HL-60 (cell line): ENCODE measurements at regions not wholly inside any gene's neighbourhood (a gene's known extent, or its start where the extent isn't known, plus 50 kb on each side); places are given as distances from the start of the nearest gene placed in this dataset.
"Not testable (repeated sequence)": the region's sequence is repeated elsewhere in the genome, so short reads cannot be mapped to it uniquely, and the experiment has no call there.

Experiments used
- DNase-seq, 2 experiments: peaks; one replicate each; pipeline ENCODE4 v3.0.0-alpha.2; 2010 to 2020; ENCODE audit warnings: low read depth in 1 of 2, low spot score in 1 of 2
- H3K27ac ChIP-seq: fragments of 250-450 bp; sonication (Bioruptor Pico); replicated peaks from 2 replicates; pipeline ENCODE4 v1.5.1; 2020; ENCODE audit warnings: mild to moderate bottlenecking, moderate library complexity
- H3K27me3 ChIP-seq: fragments of 250-450 bp; sonication (Bioruptor Pico); 2 replicates; pipeline ENCODE4 v1.5.1; 2021; ENCODE audit warnings: mild to moderate bottlenecking, moderate library complexity; ENCODE audit not compliant: insufficient read depth, poor library complexity, severe bottlenecking
- H3K4me3 ChIP-seq: replicated peaks from 2 replicates; pipeline ENCODE4 v1.5.1; 2011; ENCODE audit warnings: mild to moderate bottlenecking, control low read depth, low read length; ENCODE audit not compliant: insufficient read depth
- GABPA ChIP-seq: IDR thresholded peaks from 2 replicates; pipeline ENCODE4 v1.6.1; 2012; ENCODE audit warnings: low read depth
- POLR2AphosphoS5 ChIP-seq: IDR thresholded peaks from 2 replicates; pipeline ENCODE4 v1.6.1; 2012; ENCODE audit warnings: low read depth
- SPI1 ChIP-seq: IDR thresholded peaks from 2 replicates; pipeline ENCODE4 v1.6.1; 2012; ENCODE audit warnings: low read depth, mild to moderate bottlenecking, borderline replicate concordance
- TF ChIP-seq, protein P1 (sequence below): IDR thresholded peaks from one replicate; pipeline ENCODE4 v1.5.1; 2011; ENCODE audit warnings: low read length, control low read depth, inconsistent platforms; ENCODE audit not compliant: insufficient read depth
- TF ChIP-seq, protein P2 (sequence below): IDR thresholded peaks from 2 replicates; pipeline ENCODE4 v1.6.1; 2012; ENCODE audit warnings: low read depth; ENCODE audit not compliant: insufficient replicate concordance

DNA sequence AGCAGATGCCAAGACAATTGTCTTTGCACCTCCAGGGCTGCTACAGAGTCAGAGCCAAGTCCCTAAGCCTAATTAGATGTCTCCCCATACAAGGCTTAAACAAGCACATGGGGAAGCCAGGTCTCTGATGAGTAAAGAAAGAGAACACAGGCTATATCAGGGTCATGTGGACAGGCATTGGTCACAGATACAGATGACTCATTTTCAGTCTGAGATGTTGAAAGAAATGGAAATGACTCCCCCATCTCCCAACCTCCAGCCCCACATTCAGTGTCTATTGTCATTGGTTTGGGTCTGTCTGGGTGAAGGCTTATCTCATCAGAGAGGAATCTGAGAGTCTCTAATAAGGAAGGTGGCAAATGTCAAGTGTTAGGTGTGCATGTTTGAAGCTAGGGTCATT lies 290.1 kb upstream of the KIAA1217 start:
- no peaks in the 10 kb centered on the region for H3K27me3 ChIP-seq
- H3K27ac ChIP-seq, result no peak overlapping the region
- DNase-seq, result peak in 1 of 2 experiments; percentile 0
- no peak overlapping the region for H3K4me3 ChIP-seq
- TF ChIP-seq GABPA (no peak), POLR2AphosphoS5 (no peak)
- TF ChIP-seq, protein P1, sequence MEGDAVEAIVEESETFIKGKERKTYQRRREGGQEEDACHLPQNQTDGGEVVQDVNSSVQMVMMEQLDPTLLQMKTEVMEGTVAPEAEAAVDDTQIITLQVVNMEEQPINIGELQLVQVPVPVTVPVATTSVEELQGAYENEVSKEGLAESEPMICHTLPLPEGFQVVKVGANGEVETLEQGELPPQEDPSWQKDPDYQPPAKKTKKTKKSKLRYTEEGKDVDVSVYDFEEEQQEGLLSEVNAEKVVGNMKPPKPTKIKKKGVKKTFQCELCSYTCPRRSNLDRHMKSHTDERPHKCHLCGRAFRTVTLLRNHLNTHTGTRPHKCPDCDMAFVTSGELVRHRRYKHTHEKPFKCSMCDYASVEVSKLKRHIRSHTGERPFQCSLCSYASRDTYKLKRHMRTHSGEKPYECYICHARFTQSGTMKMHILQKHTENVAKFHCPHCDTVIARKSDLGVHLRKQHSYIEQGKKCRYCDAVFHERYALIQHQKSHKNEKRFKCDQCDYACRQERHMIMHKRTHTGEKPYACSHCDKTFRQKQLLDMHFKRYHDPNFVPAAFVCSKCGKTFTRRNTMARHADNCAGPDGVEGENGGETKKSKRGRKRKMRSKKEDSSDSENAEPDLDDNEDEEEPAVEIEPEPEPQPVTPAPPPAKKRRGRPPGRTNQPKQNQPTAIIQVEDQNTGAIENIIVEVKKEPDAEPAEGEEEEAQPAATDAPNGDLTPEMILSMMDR, result no peak

DNA sequence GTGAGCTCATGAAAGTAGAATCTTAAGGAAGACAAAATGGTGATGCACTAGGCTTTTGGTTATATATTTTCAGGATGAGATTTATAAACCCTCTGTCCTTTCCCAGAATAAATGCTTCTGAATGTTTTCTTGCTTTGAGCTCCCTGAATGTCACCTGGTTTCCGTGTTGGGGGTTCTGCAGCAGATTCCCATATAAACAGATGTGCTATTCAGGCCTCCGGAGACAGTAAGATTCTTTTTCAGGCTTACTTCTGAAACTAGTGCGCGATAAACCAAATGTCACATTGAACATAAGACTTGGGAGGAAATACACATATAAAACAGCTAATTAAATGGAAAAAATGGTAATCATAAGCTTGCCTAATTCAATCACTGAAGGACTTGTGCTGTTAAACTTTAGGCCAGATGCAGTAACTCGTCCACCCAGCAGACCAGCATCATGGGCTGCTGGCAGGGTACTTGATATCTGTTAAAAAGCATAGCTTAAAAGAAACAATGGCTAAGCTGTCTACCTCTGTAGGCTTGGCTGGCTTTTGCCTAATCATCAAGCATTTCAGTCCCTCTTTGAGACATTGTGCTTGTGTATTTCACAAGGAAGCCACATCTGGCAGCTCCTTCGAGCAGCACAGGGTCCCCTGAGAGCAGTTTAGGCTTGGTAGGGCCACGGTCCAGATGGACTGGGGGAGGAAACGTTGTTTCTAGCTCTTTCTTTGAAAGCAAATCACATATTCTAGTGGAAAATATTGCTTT lies 281.2 kb upstream of the KIAA1217 start:
- H3K27ac ChIP-seq, result no peak overlapping the region
- no peaks in the 10 kb centered on the region for H3K27me3 ChIP-seq
- no peak overlapping the region for H3K4me3 ChIP-seq
- TF ChIP-seq POLR2AphosphoS5 (no peak), SPI1 (no peak), GABPA (no peak)
- TF ChIP-seq, protein P1, result no peak
- TF ChIP-seq, protein P2, sequence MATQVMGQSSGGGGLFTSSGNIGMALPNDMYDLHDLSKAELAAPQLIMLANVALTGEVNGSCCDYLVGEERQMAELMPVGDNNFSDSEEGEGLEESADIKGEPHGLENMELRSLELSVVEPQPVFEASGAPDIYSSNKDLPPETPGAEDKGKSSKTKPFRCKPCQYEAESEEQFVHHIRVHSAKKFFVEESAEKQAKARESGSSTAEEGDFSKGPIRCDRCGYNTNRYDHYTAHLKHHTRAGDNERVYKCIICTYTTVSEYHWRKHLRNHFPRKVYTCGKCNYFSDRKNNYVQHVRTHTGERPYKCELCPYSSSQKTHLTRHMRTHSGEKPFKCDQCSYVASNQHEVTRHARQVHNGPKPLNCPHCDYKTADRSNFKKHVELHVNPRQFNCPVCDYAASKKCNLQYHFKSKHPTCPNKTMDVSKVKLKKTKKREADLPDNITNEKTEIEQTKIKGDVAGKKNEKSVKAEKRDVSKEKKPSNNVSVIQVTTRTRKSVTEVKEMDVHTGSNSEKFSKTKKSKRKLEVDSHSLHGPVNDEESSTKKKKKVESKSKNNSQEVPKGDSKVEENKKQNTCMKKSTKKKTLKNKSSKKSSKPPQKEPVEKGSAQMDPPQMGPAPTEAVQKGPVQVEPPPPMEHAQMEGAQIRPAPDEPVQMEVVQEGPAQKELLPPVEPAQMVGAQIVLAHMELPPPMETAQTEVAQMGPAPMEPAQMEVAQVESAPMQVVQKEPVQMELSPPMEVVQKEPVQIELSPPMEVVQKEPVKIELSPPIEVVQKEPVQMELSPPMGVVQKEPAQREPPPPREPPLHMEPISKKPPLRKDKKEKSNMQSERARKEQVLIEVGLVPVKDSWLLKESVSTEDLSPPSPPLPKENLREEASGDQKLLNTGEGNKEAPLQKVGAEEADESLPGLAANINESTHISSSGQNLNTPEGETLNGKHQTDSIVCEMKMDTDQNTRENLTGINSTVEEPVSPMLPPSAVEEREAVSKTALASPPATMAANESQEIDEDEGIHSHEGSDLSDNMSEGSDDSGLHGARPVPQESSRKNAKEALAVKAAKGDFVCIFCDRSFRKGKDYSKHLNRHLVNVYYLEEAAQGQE, result no peak
- DNase-seq, result no peak

GRCh38 chr10:23934023-23934422 lies 274.9 kb upstream of the KIAA1217 start:
- not testable (repeated sequence) for DNase-seq, H3K4me3 ChIP-seq, H3K27ac ChIP-seq

DNA sequence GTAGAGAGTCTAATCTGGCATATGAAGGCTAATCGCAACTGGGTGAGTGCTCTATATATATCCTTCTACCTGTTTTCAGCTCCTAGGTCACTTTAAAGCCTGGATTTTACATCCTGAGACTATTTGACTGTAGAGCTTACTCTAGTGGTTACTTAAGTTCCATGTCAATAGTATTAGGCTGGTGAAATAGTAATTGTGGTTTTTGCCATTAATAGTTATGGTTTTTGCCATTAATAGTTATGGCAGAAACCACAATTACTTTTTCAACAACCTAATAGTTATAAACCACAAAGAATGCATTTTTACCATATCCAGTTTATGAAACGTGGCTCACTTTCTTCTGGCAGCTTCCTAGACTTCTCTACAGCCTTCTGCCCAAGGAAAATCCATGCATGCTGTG lies 263.1 kb upstream of the KIAA1217 start:
- no peak for DNase-seq
- H3K4me3 ChIP-seq, result no peak overlapping the region
- no peak overlapping the region for H3K27ac ChIP-seq
- no peak for TF ChIP-seq POLR2AphosphoS5
- H3K27me3 ChIP-seq, result no peaks in the 10 kb centered on the region

More at GRCh38 chr10:23934023-23934422, 274.9 kb upstream of the KIAA1217 start:
- H3K27me3 ChIP-seq, result not testable (repeated sequence)

DNA sequence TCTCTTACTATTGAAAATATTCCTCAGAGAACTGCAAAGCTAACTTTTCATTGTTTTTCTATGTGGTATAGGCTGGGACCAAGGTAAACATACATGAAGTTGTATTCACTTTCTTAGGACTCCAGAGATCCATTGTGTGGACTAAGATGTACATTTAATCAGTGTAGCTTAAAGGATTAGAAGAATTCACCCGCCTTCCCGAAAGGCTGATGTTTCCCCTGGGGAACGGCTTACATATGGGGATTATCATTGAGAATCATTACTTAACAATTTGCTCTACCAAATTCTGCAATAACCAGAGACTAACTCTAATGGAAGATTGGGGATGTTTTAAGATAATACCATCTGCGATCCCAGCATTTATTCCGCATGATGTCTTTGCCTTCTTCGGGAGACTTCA lies 257.1 kb upstream of the KIAA1217 start:
- Histone ChIP-seq H3K4me3 (no peak overlapping the region), H3K27me3 (no peaks in the 10 kb centered on the region), H3K27ac (no peak overlapping the region)
- TF ChIP-seq GABPA (no peak), SPI1 (no peak), POLR2AphosphoS5 (no peak)
- TF ChIP-seq, protein P2, result no peak
- TF ChIP-seq, protein P1, result no peak
- DNase-seq, result no peak
